ENCODE measurements at regions not wholly inside any gene's neighbourhood (a gene's known extent, or its start where the extent isn't known, plus 50 kb on each side); places are given as distances from the start of the nearest gene placed in this dataset.

GRCh38 chr9:99445371-99445891 is 223.3 kb downstream of the SEC61B start:
- TF ChIP-seq FOXK1 (CRISPR knock-in tag; IDR thresholded peaks at IDR 0.05; ENCODE audit: borderline replicate concordance, low read depth), result no peak
- no peak for TF ChIP-seq KDM4B (CRISPR knock-in tag; IDR thresholded peaks at IDR 0.05)
